Tibial nerve (tissue), 4 donors: ENCODE measurements at regions not wholly inside any gene's neighbourhood (a gene's known extent, or its start where the extent isn't known, plus 50 kb on each side); places are given as distances from the start of the nearest gene placed in this dataset.

Experiments used
- EP300 ChIP-seq, 2 donors: sonication (generic); formaldehyde crosslinking; IDR thresholded peaks; one replicate each; pipeline ENCODE4 v1.6.1; 2017; ENCODE audit warnings: antibody characterized with exemption in 2 of 2, mild to moderate bottlenecking in 1 of 2
- POLR2A ChIP-seq, 2 donors: fragments of 450-650 bp; IDR thresholded peaks; one replicate each; pipeline ENCODE4 v1.6.1; 2017; ENCODE audit warnings: antibody characterized with exemption in 2 of 2, mild to moderate bottlenecking in 2 of 2, moderate library complexity in 2 of 2
- TF ChIP-seq, protein P1 (sequence below), 5 experiments: fragments of 200-600 bp in 3 of 5; fragments of 450-650 bp in 2 of 5; sonication (generic) in 3 of 5; IDR thresholded peaks; one replicate each; pipeline ENCODE4 v1.5.1; 2016 to 2019; ENCODE audit warnings: antibody characterized with exemption in 5 of 5, mild to moderate bottlenecking in 3 of 5, moderate library complexity in 2 of 5

DNA sequence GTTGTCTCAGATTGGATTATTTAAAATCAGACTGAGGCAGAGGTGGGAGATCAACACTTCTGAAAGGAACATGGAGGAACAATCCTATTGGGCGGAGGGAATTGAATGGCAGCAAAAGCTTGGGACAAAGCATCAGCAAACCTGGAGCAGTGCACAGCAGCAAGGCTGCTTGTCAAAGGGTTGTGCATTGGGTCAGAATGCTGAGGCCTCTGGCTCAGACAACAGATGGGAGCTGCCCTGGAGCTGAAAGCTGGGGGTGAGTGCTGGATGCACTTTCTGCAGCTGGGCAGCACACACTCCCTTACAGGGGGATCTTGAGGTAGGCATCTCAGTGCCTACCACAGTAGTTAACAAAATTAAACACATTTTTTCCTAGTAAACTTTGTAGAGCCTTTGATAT, 634.4 kb upstream of the MMS22L start:
- TF ChIP-seq POLR2A (IDR thresholded peaks at IDR 0.05), result no peak
- TF ChIP-seq, protein P1, sequence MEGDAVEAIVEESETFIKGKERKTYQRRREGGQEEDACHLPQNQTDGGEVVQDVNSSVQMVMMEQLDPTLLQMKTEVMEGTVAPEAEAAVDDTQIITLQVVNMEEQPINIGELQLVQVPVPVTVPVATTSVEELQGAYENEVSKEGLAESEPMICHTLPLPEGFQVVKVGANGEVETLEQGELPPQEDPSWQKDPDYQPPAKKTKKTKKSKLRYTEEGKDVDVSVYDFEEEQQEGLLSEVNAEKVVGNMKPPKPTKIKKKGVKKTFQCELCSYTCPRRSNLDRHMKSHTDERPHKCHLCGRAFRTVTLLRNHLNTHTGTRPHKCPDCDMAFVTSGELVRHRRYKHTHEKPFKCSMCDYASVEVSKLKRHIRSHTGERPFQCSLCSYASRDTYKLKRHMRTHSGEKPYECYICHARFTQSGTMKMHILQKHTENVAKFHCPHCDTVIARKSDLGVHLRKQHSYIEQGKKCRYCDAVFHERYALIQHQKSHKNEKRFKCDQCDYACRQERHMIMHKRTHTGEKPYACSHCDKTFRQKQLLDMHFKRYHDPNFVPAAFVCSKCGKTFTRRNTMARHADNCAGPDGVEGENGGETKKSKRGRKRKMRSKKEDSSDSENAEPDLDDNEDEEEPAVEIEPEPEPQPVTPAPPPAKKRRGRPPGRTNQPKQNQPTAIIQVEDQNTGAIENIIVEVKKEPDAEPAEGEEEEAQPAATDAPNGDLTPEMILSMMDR (IDR thresholded peaks at IDR 0.05), result no peak
- no peak for TF ChIP-seq EP300 (IDR thresholded peaks at IDR 0.05)
